H9 (cell line): ENCODE measurements at regions not wholly inside any gene's neighbourhood (a gene's known extent, or its start where the extent isn't known, plus 50 kb on each side); places are given as distances from the start of the nearest gene placed in this dataset.

ENCODE experiments used
- DNase-seq: peaks from one replicate; pipeline ENCODE4 v3.0.0-alpha.2; 2017
- H2AFZ ChIP-seq: one replicate; pipeline ENCODE4 v1.6.1; 2013; ENCODE audit warnings: mild to moderate bottlenecking, low read length, control low read depth, moderate library complexity
- H2AK5ac ChIP-seq: 2 replicates; pipeline ENCODE4 v1.6.1; 2013; ENCODE audit warnings: low read length, control low read depth, mixed read lengths; ENCODE audit not compliant: insufficient read length
- H2BK120ac ChIP-seq: one replicate; pipeline ENCODE4 v1.6.1; 2013; ENCODE audit warnings: low read depth, mild to moderate bottlenecking, low read length, control low read depth, inconsistent platforms; ENCODE audit not compliant: poor library complexity, severe bottlenecking
- H2BK12ac ChIP-seq: 2 replicates; pipeline ENCODE4 v1.6.1; 2013; ENCODE audit warnings: low read length, control low read depth, mixed read lengths, low read depth; ENCODE audit not compliant: insufficient read length
- H2BK15ac ChIP-seq: 2 replicates; pipeline ENCODE4 v1.6.1; 2013; ENCODE audit warnings: low read depth, low read length, control low read depth
- H2BK20ac ChIP-seq: one replicate; pipeline ENCODE4 v1.6.1; 2013; ENCODE audit warnings: low read depth, mild to moderate bottlenecking, low read length, control low read depth, inconsistent platforms; ENCODE audit not compliant: poor library complexity, severe bottlenecking
- H2BK5ac ChIP-seq: 2 replicates; pipeline ENCODE4 v1.6.1; 2013; ENCODE audit warnings: low read length, control low read depth, mixed read lengths; ENCODE audit not compliant: insufficient read length
- H3K14ac ChIP-seq: 2 replicates; pipeline ENCODE4 v1.6.1; 2013; ENCODE audit warnings: low read length, control low read depth; ENCODE audit not compliant: insufficient read depth
- H3K18ac ChIP-seq: 2 replicates; pipeline ENCODE4 v1.6.1; 2013; ENCODE audit warnings: low read depth, mild to moderate bottlenecking, mixed read lengths, low read length, control low read depth; ENCODE audit not compliant: insufficient read length
- H3K23ac ChIP-seq: 2 replicates; pipeline ENCODE4 v1.6.1; 2013; ENCODE audit warnings: low read length, control low read depth, mixed read lengths, low read depth; ENCODE audit not compliant: insufficient read length
- H3K23me2 ChIP-seq: 2 replicates; pipeline ENCODE4 v1.6.1; 2013; ENCODE audit warnings: low read depth, mild to moderate bottlenecking, mixed read lengths, low read length, control low read depth; ENCODE audit not compliant: insufficient read length, poor library complexity, severe bottlenecking
- H3K27ac ChIP-seq: 2 replicates; pipeline ENCODE4 v1.5.1; 2013; ENCODE audit warnings: low read length, control low read depth, mixed read lengths, low read depth; ENCODE audit not compliant: insufficient read length
- H3K27me3 ChIP-seq: 2 replicates; pipeline ENCODE4 v1.6.1; 2013; ENCODE audit warnings: low read length, control low read depth, inconsistent platforms; ENCODE audit not compliant: insufficient read depth
- H3K4ac ChIP-seq: 2 replicates; pipeline ENCODE4 v1.6.1; 2013; ENCODE audit warnings: low read depth, mild to moderate bottlenecking, control low read depth, inconsistent platforms, low read length, moderate library complexity
- H3K4me1 ChIP-seq: 2 replicates; pipeline ENCODE4 v1.6.1; 2013; ENCODE audit warnings: low read length, control low read depth, inconsistent platforms; ENCODE audit not compliant: insufficient read depth
- H3K4me2 ChIP-seq: 2 replicates; pipeline ENCODE4 v1.6.1; 2013; ENCODE audit warnings: low read length, control low read depth, mixed read lengths; ENCODE audit not compliant: insufficient read length, insufficient read depth
- H3K56ac ChIP-seq: 2 replicates; pipeline ENCODE4 v1.6.1; 2013; ENCODE audit warnings: low read depth, mild to moderate bottlenecking, mixed read lengths, low read length, control low read depth; ENCODE audit not compliant: insufficient read length
- H3K79me1 ChIP-seq: 2 replicates; pipeline ENCODE4 v1.6.1; 2013; ENCODE audit warnings: low read depth, mild to moderate bottlenecking, moderate library complexity, low read length, control low read depth, inconsistent platforms; ENCODE audit not compliant: insufficient read depth, poor library complexity, severe bottlenecking
- H3K79me2 ChIP-seq: 2 replicates; pipeline ENCODE4 v1.6.1; 2013; ENCODE audit warnings: low read length, control low read depth, inconsistent platforms; ENCODE audit not compliant: insufficient read depth
- H3K9ac ChIP-seq: 2 replicates; pipeline ENCODE4 v1.6.1; 2013; ENCODE audit warnings: low read length, control low read depth, mixed read lengths; ENCODE audit not compliant: insufficient read length; ENCODE audit errors: extremely low read depth
- H3K9me3 ChIP-seq: one replicate; pipeline ENCODE4 v1.6.1; 2013; ENCODE audit warnings: low read depth, low read length, inconsistent platforms; ENCODE audit not compliant: control insufficient read depth
- H3T11ph ChIP-seq: one replicate; pipeline ENCODE4 v1.6.1; 2013; ENCODE audit warnings: mild to moderate bottlenecking, low read length, control low read depth, inconsistent platforms
- H4K20me1 ChIP-seq: one replicate; pipeline ENCODE4 v1.6.1; 2013; ENCODE audit not compliant: control insufficient read depth, insufficient read length, insufficient read depth
- H4K5ac ChIP-seq: 2 replicates; pipeline ENCODE4 v1.6.1; 2013; ENCODE audit warnings: low read depth, mild to moderate bottlenecking, mixed read lengths, low read length, control low read depth; ENCODE audit not compliant: insufficient read length
- H4K8ac ChIP-seq: replicated peaks from 2 replicates; pipeline ENCODE4 v1.6.1; 2013; ENCODE audit warnings: low read length, control low read depth, mixed read lengths, low read depth; ENCODE audit not compliant: insufficient read length
- H4K91ac ChIP-seq: 2 replicates; pipeline ENCODE4 v1.6.1; 2013; ENCODE audit warnings: low read depth, mild to moderate bottlenecking, moderate library complexity, mixed read lengths, low read length, control low read depth; ENCODE audit not compliant: insufficient read length
- H3K27ac Mint-ChIP-seq, 3 experiments: 2 replicates in 2 of 3; 3 replicates in 1 of 3; pipeline ENCODE4 v1.8.0; 2020 to 2021; ENCODE audit warnings: mixed read lengths in 3 of 3, mild to moderate bottlenecking in 1 of 3, moderate library complexity in 1 of 3
- H3K27me3 Mint-ChIP-seq: 2 replicates; pipeline ENCODE4 v1.8.0; 2021; ENCODE audit warnings: low read depth, mild to moderate bottlenecking, moderate library complexity, mixed read lengths
- H3K36me3 Mint-ChIP-seq, 3 experiments: 2 replicates in 2 of 3; 3 replicates in 1 of 3; pipeline ENCODE4 v1.8.0; 2020 to 2021; ENCODE audit warnings: low read depth in 3 of 3, mixed read lengths in 3 of 3; ENCODE audit not compliant: insufficient read depth in 1 of 3
- H3K4me1 Mint-ChIP-seq, 2 experiments: 2 replicates each; pipeline ENCODE4 v1.8.0; 2020; ENCODE audit warnings: mixed read lengths in 2 of 2
- H3K4me3 Mint-ChIP-seq, 2 experiments: 2 replicates in 1 of 2; 3 replicates in 1 of 2; pipeline ENCODE4 v1.8.0; 2020 to 2021; ENCODE audit warnings: mild to moderate bottlenecking in 2 of 2, mixed read lengths in 2 of 2, moderate library complexity in 1 of 2
- H3K9me3 Mint-ChIP-seq, 2 experiments: 2 replicates in 1 of 2; 3 replicates in 1 of 2; pipeline ENCODE4 v1.8.0; 2020; ENCODE audit warnings: mild to moderate bottlenecking in 2 of 2, mixed read lengths in 2 of 2, moderate library complexity in 1 of 2
- CTCF ChIP-seq: fragments of 200-600 bp; sonication (generic); conservative IDR thresholded peaks from 3 replicates; pipeline ENCODE4 v1.8.0; 2021; ENCODE audit warnings: antibody characterized with exemption, mild to moderate bottlenecking
- WGBS: extraction: QIAGEN DNeasy Blood & Tissue Kit; methylation state at CpG from one replicate; pipeline ENCODE4 v1.1.7; 2013; ENCODE audit warnings: missing lambda C conversion rate, low lambda C conversion rate, mixed read lengths; ENCODE audit not compliant: insufficient read length; ENCODE audit errors: extremely low coverage; 5-methylcytosine and 5-hydroxymethylcytosine counted together

GRCh38 chr14:51479584-51480325 is 172.0 kb upstream of the FRMD6 start:
- Histone ChIP-seq H3K14ac (no peak overlapping the region), H2AK5ac (no peak overlapping the region), H3K27me3 (no peaks in the 10 kb centered on the region), H3K18ac (no peak overlapping the region), H2BK5ac (no peak overlapping the region), H3K23ac (no peak overlapping the region), H3K27ac (no peak overlapping the region), H3K9ac (no peak overlapping the region), H3K23me2 (no peaks in the 10 kb centered on the region), H3K79me1 (no peaks in the 10 kb centered on the region), H4K91ac (no peak overlapping the region), H3T11ph (no peak overlapping the region), H3K9me3 (no peaks in the 10 kb centered on the region), H3K4me1 (no peaks in the 10 kb centered on the region), H3K56ac (no peak overlapping the region), H2BK120ac (no peak overlapping the region), H3K79me2 (no peaks in the 10 kb centered on the region), H2AFZ (no peak overlapping the region), H2BK12ac (no peak overlapping the region), H4K5ac (no peak overlapping the region), H4K8ac (no peak overlapping the region), H2BK15ac (no peak overlapping the region), H3K4ac (no peak overlapping the region), H2BK20ac (no peak overlapping the region), H3K4me2 (no peak overlapping the region), H4K20me1 (no peaks in the 10 kb centered on the region)
- Mint-ChIP-seq H3K4me1 (0 out of 4 replicates have a peak, but pooled peaks cover 0 to 4% of the 10 kb centered on the region in 2 experiments), H3K27ac (no peak overlapping the region), H3K4me3 (no peak overlapping the region), H3K36me3 (no peaks in the 10 kb centered on the region), H3K27me3 (no peaks in the 10 kb centered on the region), H3K9me3 (no peaks in the 10 kb centered on the region)
- DNase-seq, result no peak
- TF ChIP-seq CTCF, result no peak
- WGBS, result no CpG with 5 or more reads among the region's 2 CpGs
